Stimulated activated CD4-positive, alpha-beta T cell treated with anti-CD3 and anti-CD28 coated beads, Interleukin-2, amount 100 ng/mL, for 48 hours (primary cell): ENCODE measurements at regions not wholly inside any gene's neighbourhood (a gene's known extent, or its start where the extent isn't known, plus 50 kb on each side); places are given as distances from the start of the nearest gene placed in this dataset.

Experiments used
- DNase-seq, 2 donors: peaks; one replicate each; pipeline ENCODE4 v3.0.0-alpha.2; 2020

DNA sequence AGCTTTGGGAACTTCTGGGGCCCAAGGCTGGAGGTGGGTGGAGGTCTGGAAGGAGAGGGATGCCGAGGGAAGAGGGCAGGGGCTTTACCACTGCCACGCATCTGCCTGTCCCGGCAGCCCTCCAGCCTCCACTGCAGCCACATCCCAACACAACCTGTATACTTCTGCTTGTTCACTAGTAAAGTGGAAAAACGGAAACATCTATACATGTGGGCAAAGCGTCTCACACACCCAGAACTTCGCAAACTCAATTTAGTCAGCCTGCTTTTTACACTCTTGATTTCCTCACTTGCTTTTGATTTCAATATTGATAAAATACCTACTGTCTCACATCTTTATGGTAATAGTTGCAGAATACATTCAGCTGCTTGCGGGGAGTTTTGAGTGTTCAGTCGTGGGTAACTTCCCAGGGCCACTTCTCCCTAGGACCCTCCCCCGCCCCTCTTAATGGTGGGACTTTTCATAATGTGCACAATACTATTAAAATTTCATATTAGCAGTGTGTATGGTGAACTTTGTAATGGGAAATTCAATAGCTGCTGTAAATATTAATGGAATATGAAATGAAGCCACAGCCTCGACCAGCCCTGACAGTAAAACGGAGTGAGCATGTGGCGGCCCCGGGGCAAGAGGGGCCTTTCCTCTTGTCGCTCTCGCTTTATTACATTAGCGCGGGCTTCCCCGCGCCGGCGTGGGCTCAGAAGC is 85.2 kb downstream of the NR2F2 start:
- no peak for DNase-seq

DNA sequence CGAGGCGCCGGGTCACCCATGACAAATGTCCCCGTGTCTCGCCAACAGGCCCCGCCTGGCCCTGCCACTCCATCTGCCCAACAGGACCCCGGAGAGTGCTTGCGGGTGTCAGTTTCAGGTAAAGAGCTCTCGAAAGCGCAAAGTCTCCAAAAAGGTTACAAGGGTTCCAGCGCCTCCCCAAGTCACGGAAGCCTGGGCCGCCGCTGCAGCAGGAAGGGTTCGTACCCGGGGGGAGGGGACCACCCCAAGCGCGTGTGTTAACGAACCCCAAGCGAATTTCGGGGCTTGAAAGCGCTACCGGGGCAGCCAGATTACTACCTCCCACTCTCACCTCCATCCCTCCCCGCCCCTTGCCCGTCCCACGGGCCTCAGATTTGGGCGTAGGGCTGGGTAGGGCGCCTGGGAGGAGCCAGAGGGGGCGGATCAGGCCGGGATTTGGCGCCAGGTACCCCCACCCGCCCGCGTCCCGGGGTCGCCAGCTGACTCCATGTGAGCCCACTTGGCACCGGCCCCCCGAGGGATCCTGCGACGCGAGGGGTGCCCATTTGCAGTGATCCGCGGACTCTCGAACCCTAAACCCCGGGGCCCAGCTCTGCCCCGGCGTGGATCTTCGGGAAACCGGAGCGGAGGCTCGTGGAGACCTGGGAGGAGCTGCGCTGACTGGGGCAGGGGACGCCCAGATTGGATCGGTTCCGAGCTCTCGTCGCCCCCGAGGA is 85.9 kb downstream of the NR2F2 start:
- DNase-seq, result no peak

DNA sequence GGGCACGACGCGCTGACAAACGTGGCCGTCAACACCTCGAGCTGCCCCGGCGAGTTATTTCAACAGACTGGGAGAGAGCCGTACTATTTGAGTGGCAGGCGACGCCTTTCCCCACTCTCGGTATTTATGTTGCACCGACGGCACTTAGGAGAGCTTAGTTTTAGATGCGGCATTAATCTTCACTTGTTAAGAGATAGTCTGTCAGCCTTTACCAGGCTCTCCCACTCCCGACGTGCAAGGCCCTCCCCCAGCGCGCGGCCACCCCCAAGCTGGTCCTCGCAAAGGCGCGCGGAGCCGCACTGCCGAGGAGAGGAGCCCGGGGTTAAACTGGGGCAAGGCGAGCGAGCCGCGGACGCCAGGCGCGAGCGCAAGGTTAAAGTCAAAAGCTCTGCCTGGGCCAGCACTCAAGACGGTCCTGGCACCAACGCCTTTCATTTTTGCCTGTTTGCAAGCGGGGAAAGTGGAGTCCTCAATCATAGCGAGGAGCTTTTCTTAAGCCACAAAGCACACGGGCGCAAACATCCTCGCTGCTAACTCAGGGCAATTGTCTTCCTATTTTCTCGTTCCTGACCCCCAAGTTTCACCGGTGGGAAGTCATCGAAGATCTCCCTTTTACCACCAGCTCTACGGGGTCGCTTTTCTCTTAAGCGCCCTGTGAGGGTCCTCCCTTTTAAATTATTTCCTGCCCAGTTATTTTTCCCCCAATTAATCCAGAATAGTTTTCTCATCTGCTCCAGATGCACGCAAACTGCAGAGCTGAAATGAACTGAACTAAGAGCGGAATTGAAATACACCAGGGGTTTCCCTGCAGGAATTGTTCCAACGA is 86.6 kb downstream of the NR2F2 start:
- no peak for DNase-seq

DNA sequence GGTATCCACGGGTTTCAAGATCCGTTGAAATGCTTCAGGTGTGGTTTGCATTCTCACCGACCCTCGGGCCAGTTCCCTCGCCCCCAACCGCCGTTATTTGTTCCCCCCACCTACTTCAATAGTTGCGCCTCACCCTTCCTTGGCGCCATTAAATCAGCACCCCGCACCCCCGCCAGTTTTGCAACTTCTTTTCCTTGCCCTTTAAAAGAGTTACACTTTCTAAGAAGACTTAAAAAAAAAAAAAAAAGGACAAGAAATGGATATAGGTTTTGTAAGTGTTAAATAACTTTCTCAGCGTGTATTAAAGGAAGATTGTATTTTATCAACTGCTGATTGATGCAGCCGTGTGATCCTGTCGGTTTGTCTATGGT is 87.2 kb downstream of the NR2F2 start:
- no peak for DNase-seq

DNA sequence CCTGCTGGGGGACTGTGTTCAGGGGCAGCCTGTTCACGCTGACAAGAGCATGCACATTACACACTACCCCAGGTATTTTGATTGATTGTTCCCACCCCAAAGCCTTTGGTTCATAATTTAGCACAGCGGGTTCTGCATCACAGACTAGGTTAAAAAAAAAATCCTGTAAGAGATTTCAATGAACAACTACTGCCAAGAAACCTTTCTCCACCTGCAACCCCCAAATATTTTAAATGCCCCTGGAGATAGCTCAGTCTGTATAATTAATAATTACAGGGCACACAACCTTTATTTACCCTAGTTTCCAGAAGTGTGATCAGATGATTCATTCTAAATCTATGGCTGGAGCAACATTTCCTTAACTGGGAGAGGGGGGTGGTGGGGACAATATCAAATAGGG is 87.6 kb downstream of the NR2F2 start:
- no peak for DNase-seq

DNA sequence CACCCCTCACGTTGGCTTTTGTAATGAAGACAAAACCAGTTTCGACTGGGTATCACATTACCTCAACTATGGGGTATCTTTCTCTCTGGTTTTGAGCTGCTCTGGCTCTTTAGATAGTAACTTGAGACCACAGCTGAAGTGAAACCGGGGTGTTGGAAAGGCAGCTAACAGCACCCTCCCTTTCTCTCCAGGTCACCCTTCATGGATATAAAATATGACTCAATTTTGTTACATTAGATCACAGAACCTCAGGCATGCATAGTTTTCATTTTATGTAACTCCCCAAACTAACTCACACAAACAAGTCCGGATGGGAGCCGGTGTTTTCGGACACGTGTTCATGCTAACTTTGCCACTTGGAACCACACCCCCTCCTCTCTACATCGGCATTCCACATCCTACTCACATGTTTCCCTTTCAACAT is 90.7 kb downstream of the NR2F2 start:
- no peak for DNase-seq

DNA sequence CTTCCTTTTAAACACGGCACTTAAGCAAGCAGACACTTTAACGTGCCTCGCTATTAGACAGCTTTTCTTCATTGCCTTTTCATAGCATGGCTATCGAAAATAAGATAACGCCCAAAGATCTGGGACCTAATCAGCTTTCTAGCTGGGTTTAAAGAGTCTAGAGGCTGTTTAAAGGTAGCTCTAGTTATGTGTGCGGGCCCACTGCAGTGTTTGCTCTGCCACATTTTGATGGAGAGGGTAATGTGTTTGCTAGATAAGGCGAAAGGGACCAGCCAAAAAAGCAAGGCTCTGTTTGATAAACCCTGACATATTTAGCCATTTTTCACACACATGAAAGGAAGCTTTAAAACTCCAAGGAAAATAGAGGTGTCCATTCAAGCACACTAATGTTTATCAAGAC is 91.6 kb downstream of the NR2F2 start:
- DNase-seq, result no peak

DNA sequence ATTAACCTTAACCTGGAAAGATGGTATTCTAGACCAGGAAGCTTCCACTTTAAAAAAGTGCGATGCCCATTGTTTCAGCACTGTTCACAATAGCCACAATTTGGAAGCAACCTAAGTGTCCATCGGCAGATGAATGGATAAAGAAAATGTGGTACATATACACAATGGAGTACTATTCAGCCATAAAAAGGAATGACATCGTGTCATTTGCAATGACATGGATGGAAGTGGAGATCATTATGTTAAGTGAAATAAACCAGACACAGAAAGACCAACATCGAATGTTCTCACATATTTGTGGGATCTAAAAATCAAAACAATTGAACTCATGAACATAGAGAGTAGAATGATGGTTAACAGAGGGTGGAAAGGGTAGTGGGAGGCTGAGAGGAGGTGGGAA is 94.2 kb downstream of the NR2F2 start:
- no peak for DNase-seq

DNA sequence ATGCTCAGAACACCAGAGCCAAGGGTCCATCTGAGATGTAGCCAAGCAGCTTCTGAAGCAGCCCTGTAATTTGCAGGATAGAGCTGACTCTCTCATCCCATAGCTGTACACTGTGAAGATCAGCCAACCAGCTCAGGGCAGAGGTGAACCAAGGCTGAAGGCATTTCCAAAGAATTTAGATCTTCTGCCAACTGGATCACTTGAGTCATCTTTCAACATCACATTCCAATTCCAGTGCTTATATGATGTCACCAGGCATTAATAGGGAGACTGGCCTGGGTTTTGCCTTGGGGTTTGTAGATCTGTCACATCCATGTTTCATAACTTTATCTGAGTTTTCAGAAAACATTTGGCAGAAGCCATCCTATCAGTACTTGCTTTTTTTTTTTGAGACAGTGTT is 98.2 kb downstream of the NR2F2 start:
- no peak for DNase-seq

DNA sequence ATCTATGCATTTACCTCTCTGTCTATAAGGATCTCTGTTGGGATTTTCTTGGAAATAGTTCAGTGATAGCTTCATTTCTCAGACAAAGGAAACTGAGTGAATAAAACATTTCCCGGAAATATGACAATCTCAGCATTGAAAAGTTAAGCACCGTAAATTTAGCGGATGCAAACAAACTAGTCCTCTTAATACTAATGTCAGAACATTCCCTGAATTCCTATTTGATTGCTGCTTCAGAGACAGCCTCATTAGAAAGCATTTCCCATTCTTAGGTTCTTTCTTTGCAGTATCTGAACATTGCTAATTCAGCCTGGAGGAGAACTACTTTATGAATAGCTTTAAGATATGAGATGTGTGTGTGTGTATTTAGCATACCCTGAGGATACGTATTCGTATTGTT is 101.3 kb downstream of the NR2F2 start:
- no peak for DNase-seq

DNA sequence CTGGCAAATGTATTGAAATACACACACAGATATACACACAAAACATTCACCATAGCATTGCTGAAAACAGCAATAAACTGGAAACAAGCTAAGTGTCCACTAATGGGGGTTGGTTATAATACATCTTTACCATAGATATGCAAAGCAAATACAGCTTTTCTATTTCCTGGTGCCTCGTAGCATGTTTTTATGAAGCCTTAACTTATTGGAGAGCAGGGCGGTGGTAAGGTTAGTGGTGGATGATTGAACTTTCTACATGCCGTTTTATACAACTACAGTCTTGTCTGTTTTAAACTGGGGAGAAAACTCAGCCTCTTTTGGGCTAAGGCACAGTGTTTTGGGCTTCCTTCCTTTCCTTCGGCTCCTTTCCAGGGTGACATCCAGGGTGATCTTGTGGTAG is 104.5 kb downstream of the NR2F2 start:
- DNase-seq, result no peak

DNA sequence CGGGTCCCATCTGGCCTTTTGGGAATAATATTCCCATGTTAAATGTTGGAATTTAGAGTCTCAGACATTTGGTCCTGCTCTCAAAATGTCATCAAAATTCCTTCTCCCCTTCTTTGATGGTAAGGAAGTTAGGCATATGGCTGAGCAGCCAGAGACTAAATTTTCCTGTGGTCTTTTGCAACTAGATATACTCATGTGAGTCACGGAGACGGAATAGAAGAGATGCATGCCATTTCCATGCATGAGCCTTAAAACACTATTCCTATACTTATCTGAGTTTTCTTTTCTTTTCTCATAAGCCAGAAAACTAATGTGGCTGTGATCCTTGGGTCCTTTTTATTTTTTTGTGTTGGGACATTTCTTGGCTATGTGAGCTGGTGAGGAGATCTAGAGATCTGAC is 105.3 kb downstream of the NR2F2 start:
- no peak for DNase-seq

DNA sequence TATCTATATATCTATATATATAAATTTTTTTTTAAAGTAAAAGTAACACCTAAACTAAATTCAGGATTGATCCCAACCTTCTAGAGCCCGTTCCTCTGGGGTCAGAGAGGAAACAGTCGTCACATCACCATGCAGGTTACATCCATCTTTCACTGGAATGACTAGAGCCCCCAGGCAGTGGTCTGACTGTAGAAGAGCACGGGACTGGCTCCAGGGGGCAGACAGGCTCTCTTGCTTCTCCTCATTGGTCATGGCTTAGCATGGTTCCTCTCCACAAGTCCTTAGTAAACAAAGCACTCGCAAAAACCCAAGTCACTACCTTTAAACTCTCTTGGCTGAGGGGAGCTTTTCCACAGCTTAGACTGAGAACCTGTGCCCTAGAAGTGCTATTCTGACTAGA is 110.5 kb downstream of the NR2F2 start:
- DNase-seq, result no peak

DNA sequence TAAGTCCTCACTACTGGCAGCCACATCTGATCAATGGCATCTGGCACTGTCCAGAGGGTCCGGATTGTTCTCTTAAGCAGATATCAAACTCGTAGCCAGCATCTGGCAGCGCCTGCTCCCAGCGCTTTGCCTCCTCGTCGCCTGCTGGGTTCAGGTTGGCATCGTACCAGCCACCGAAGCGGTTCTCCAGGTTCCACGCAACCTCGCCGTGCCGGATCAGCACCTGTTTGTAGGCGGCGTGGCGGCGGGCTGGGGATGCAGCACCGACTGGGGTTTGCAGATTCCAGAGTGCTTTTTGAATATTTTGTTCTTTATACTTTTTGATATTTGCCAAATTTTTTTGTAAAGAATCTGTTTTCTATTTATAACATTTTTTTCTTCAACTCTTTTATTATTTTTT is 111.6 kb downstream of the NR2F2 start:
- DNase-seq, result no peak

DNA sequence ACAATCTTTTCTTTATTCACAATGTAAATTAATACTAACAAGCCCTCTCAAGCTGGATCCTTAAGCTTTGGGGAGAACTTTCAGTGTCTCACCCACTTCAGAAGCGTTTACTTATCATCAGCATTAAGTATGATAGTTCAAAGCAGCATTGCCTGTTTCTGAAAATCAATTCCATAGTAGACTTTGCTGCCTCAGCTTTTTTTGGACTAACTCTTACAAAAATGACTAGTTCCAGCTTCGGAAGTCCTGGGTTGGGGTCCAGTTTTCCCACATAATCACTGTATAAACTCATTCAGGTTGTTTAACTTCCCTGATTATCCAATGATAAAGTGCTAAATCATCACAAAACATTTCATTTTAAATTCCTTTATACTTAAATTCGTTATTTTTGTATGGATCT is 114.4 kb downstream of the NR2F2 start:
- DNase-seq, result no peak

DNA sequence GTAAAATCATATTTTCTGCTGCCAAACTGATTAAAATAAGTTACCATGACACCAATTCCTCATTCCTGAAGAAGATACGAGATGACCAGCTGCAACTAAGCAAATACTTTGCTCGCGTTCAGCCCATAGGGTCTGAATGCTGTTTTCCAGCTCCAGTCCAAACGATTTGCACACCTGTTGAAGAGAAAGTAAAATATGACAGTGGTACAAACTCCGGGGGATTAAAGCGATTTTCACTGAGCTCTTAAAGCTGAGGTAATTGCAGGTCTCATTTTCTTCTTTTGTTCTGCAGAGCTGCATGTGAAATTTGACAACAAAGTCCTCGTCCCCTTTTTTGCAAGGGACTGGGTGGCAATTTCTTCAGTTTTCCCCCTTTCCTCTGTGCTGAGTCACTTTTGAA is 118.4 kb downstream of the NR2F2 start:
- DNase-seq, result no peak

DNA sequence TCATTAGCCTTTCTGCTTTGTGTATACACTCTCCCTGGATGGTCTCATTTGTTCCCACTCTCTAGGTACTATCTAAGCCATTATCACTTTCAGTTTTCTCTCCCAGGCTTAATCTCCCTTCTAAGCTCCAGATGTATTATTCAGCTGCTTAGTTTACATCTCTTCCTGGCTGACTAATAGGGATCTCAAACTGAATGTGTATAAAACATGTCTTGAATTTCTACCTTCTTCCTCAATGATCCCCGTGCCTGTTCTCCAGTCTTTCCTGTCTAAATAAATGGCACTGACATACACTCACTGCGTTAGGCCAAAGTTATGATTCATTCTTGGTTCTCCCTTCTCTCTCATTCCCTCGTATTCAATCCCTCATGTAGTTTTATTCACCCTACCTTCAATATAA is 127.3 kb downstream of the NR2F2 start:
- DNase-seq, result no peak

DNA sequence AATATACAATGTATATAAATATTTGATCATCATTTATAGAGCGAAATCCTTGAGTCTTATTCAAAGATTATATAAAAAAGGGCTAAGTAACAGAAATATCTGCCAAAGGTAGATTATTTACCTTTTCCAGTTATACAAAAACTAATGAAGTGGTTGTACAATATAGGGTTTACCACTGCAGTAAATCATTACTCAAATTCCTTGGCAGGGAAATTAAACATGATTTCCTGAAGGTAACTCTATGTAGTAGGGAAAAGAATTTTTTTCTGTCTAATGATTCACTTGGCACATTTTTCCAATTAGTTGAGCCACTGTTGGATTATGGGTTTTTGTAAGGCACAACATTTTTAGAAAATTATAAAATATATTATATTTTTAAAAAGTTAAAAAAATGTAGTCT is 129.6 kb downstream of the NR2F2 start:
- DNase-seq, result no peak

DNA sequence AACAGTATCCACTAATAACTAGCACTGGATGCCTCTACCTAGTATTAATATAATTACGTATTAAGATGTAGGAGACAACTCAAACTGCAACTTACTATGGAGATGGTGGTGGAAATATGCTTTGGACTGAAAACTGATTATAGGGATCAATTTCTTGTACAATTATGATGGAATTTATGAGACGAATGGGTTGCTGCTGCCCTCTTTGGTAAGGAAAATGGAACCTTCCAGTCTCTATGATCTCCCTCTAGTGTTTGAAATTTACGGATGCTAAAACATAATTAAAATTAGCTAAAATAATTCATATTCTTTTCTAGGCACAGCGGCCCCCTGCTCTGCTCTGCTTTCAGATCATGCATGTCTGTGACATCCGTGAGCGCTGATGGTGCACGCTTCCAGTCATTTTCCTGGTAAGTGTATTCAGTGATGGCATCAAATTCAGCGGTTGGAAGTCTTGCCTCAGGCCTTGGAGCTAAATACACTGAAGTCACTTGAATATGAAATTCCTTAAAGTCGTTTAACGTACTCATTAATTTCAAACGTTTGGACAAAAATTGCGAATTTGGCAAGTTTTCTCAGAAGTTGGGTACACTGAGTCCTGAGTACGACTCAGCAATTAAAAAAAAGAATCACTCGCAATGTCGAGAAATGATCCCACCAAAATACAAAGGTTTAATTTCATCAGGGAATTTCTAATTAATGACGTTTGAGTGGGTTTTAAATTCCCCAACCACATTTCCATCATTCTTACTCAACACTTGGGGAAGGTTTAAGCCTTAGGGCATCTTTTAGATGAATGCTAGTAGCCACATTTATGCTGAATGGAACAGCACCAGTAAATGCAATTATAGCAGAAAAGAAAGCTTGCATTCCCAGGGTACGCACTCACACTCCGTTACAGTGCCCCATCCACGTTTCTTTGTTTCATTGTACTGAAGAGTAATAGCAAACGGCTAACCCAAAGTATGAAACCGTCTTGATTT is 132.6 kb downstream of the NR2F2 start:
- DNase-seq, result no peak

DNA sequence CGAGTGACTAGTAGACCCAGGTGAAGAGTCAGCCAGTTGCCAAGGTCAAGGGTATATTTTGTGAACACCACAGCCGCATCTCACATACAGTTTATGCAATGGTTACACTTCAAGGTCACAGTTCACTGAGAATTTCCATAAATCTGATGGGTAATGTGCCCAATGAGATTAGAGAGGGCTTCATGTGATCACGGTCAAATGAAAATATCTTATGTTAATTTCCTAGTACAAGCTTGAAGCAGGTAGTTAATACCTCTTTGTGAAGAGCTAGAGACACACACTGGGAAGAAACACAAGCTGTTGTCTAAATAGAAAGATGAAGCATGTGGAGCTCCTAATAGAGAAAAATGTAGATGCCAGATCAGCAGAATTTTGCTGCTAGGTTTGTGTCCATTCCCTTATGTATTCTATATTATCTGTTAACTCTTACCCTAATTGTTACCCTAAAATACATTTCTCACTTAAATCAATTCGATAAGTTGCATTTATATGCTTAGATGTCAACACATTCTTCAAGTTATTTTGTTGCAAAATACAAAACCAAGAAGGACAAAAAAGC is 136.0 kb downstream of the NR2F2 start:
- no peak for DNase-seq

DNA sequence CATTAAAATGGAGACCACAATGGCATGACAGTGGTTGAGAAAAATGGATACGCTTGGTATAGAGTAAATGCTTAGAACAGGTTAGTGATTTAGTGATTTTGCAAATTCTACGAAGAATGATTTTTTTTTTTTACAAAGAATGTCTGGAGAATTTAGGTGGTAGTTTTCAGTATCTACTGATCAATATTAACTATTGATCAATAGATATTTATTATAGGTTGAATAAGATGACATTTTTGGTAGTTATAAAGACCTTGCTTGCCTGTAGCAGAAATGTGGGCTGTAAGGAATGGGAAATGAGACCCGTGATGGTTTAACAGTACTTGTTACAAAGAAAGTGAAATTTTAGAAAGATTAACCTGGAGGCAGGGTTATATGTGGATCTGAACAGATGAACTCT is 137.5 kb downstream of the NR2F2 start:
- DNase-seq, result no peak

DNA sequence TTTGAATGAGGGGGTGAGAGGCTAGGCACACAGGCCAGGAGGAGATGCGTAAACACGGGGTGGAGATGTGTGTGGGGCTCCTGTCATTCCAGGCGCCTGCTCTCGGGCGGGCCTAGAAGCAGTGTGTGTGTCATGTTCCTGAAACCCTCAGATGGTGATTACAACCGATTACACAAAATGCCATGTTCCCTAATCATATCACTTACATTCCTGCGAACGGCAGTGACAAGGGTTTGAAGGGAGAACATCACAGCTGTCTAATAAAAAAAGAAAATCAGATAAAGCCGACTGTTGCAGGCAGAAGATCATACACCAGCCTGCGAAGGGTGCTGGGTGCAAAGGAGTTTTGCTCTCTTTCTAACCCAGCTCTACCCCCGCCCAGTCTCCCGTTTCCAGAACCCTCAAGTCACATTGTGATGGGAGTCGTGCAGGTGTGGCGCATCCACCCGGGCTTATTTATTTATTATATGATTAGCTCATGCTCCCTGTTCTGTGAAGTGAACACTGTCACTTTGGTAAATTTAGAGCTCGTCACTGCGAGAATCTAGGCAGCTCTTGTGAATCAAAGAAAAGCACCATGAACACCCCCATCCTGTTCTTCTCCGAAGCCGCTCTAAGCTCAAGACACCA is 140.3 kb downstream of the NR2F2 start:
- DNase-seq, result no peak
